Stimulated activated naive CD8-positive, alpha-beta T cell treated with anti-CD3 and anti-CD28 coated beads, Interleukin-15, amount 100 ng/mL, for 72 hours (primary cell): ENCODE measurements at regions not wholly inside any gene's neighbourhood (a gene's known extent, or its start where the extent isn't known, plus 50 kb on each side); places are given as distances from the start of the nearest gene placed in this dataset.
A peak's percentile ranks its signal among the peaks of the same experiment; 100 is the strongest.

Source experiments
- ATAC-seq: fragments of 150-1000 bp; cut with Tn5 transposase; 2 replicates; pipeline ENCODE4 v1.10.0; 2021; ENCODE audit warnings: mild to moderate bottlenecking, moderate library complexity
- DNase-seq, 2 donors: peaks; one replicate each; pipeline ENCODE4 v3.0.0; 2021 to 2022
- H3K27ac Mint-ChIP-seq, 2 donors: one replicate each; pipeline ENCODE4 v1.8.0; 2022; ENCODE audit warnings: mild to moderate bottlenecking in 2 of 2, mixed read lengths in 2 of 2, moderate library complexity in 2 of 2
- H3K27me3 Mint-ChIP-seq: one replicate; pipeline ENCODE4 v1.8.0; 2022; ENCODE audit warnings: mixed read lengths
- H3K4me1 Mint-ChIP-seq: one replicate; pipeline ENCODE4 v1.8.0; 2022; ENCODE audit warnings: mild to moderate bottlenecking, mixed read lengths
- H3K4me3 Mint-ChIP-seq, 2 donors: one replicate each; pipeline ENCODE4 v1.8.0; 2022; ENCODE audit warnings: mild to moderate bottlenecking in 2 of 2, mixed read lengths in 2 of 2, moderate library complexity in 1 of 2
- H3K9me3 Mint-ChIP-seq, 2 donors: one replicate each; pipeline ENCODE4 v1.8.0; 2022; ENCODE audit warnings: mixed read lengths in 2 of 2

- Mint-ChIP-seq H3K4me1 (no peaks in the 10 kb centered on the region), H3K27me3 (no peaks in the 10 kb centered on the region), H3K27ac (peak overlapping the region in 1 of 2 donors; percentile 57), H3K9me3 (no peaks in the 10 kb centered on the region), H3K4me3 (no peak overlapping the region)
- no peak for ATAC-seq
- DNase-seq, result no peak
Observed at GRCh38 chr18:78927156-78927555, 52.5 kb upstream of the SALL3 start.

GRCh38 chr18:78927616-78928015 lies 52.0 kb upstream of the SALL3 start:
- Mint-ChIP-seq H3K4me1 (no peaks in the 10 kb centered on the region), H3K4me3 (no peak overlapping the region), H3K27me3 (no peaks in the 10 kb centered on the region), H3K27ac (no peak overlapping the region), H3K9me3 (no peaks in the 10 kb centered on the region)
- no peak for ATAC-seq
- DNase-seq, result no peak

GRCh38 chr18:78928076-78928475 lies 51.5 kb upstream of the SALL3 start:
- no peak for ATAC-seq
- H3K27ac Mint-ChIP-seq, result no peak overlapping the region
- no peak overlapping the region for H3K4me3 Mint-ChIP-seq
- no peaks in the 10 kb centered on the region for H3K4me1 Mint-ChIP-seq
- DNase-seq, result no peak
- H3K27me3 Mint-ChIP-seq, result no peaks in the 10 kb centered on the region
- no peaks in the 10 kb centered on the region for H3K9me3 Mint-ChIP-seq

GRCh38 chr18:78929516-78929915 lies 50.1 kb upstream of the SALL3 start:
- no peaks in the 10 kb centered on the region for H3K4me1 Mint-ChIP-seq
- ATAC-seq (no peak), DNase-seq (no peak)
- H3K9me3 Mint-ChIP-seq, result no peaks in the 10 kb centered on the region
- no peak overlapping the region for H3K27ac Mint-ChIP-seq
- H3K27me3 Mint-ChIP-seq, result no peaks in the 10 kb centered on the region
- H3K4me3 Mint-ChIP-seq, result no peak overlapping the region
